ENCODE measurements at regions not wholly inside any gene's neighbourhood (a gene's known extent, or its start where the extent isn't known, plus 50 kb on each side); places are given as distances from the start of the nearest gene placed in this dataset.

GRCh38 chr4:155107059-155107458, 101.4 kb upstream of the NPY2R start:
- DNase-seq = no peak

GRCh38 chr4:155114790-155115189, 93.6 kb upstream of the NPY2R start:
- DNase-seq = no peak

DNA sequence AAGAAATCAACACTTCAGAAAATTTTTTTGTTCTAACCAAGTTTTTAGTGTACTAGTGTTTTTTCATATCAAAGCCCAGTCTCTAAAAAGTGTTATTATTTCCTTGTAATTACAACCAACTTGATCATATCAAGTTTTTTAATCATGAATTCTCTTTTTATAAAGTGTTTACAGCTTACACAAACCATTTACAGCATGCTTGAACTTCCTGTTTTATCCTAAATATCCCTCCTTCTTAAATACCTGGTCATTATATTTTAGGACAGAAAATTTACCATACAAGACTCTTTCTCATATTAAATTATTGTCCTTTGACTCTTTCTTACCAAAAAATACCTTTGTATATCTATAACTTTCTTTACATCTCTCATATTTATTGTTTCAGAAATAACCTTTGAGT, 89.4 kb upstream of the NPY2R start:
- DNase-seq = no peak

DNA sequence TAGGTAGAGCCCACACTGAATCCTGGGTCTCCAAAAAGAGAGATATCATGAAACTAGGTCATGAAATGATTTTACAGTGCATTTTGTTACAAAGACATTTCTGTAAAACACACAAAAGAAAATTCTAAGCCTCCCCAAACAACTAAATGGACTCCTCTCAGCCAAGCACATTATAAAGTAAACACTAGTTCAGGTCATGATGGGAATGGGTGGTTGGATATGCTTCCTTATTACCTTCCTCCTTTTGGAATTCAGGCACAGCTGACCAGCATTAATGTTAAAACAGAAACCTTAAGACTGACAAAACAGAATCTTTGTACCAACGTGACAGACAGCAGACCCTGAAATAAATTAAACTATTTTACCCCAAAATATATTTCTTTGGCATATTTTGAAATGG, 87.9 kb upstream of the NPY2R start:
- DNase-seq = no peak

DNA sequence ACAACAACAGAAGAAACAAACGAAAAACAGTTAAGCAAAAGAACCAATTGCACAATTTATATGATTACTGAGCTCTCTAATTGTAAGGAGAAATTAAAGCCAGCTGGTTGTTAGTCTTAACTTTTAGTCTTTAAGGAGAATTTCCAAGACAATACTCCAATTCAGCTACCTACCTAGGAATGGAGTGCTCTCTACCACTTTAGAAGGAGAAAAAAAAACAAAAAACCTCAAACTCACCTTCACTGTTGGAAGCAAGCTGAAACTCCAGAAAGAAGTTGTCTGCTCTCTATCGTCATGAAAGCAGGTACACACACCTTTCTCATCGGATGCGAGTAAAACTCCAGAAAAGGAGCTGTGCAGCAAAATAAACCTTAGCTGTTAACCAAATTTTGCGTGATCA, 86.1 kb upstream of the NPY2R start:
- DNase-seq = no peak

- DNase-seq = no peak
Observed at GRCh38 chr4:155134136-155134535, 74.3 kb upstream of the NPY2R start.

DNA sequence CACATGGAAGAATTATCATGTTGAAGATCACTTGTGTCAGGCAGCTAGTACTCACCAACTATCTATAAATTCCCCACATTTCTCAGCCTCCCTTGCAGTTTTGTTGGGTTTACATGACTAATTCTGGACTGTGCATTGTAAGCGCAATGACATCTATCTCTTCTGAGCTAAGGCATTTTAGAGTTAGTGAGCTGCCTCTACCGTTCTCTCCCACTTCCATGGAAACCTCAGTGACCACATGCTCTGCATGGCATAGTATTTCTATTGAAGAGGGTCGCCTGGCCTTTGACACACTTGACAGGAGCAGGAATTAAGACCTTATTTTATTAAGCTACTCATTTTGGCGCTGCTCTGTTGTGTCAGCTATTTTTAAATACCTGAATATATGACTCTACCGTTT, 67.5 kb upstream of the NPY2R start:
- no peak for DNase-seq

GRCh38 chr4:155143512-155143911, 64.9 kb upstream of the NPY2R start:
- DNase-seq = no peak
